HT1080 (cell line): ENCODE measurements at regions not wholly inside any gene's neighbourhood (a gene's known extent, or its start where the extent isn't known, plus 50 kb on each side); places are given as distances from the start of the nearest gene placed in this dataset.
"Not testable (repeated sequence)": the region's sequence is repeated elsewhere in the genome, so short reads cannot be mapped to it uniquely, and the experiment has no call there.

ENCODE experiments used
- DNase-seq: peaks from one replicate; pipeline ENCODE4 v3.0.0-alpha.2; 2015; ENCODE audit warnings: low read depth

DNA sequence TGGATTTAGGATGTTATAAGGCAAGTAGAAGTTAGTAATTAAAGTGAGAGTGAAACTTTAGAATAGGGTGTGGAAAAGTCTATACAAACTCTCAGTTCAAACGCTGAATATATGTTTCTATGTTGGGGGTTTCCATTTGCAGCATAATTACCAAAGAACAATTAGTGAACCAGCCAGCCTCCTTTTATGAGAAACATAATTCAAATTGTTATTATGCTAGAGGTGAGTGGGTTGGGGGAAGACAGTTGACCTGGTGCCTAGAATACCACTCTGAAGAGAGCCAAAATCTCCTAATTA, 435.8 kb downstream of the MDFIC start:
- DNase-seq, result no peak

- no peak for DNase-seq
Observed at GRCh38 chr7:115356999-115357702, 435.3 kb downstream of the MDFIC start.

DNA sequence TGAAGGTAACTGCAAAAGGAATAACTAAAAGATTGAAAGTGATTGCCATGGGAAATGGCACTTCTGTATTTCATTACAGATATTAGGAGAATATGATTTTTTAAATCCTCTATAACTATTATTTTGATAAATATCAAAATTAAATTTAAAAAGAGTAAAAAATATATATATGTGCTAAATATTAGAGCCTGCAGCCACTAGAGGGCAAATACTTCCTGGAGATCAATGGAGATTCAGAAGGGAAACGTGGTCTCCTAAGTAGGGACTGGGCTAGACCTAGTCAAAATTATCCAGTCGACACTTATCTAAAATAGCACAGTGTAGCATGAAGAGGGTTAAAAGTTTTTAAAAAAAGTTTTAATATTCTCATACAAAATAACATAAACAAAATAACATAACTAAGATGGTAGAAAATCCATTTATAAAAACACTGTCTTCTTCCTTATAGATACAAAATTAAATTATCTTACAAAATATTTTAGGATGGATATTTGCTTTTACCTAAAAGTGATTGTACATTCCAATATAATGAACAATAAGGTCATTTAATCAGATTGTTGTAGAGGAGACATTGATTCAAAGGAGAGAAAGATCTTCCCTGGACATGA, 434.3 kb downstream of the MDFIC start:
- DNase-seq, result no peak

DNA sequence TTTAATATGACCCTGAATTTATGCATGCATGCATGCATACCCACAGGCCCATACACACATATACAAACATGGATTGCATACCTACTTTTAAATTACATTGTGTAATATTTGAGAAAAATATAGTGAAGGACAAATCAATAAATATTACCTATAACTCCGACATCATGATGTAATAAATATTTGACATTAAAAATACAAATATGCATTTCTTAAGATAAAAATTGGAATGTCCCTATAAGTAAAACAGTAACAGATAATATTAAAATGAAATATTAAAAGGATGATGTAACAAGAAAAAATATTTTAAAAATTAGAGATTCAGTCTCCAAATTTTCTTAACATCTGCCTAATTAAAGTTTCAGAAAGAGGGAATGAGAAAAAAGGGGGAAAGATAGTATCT, 433.0 kb downstream of the MDFIC start:
- DNase-seq, result no peak

DNA sequence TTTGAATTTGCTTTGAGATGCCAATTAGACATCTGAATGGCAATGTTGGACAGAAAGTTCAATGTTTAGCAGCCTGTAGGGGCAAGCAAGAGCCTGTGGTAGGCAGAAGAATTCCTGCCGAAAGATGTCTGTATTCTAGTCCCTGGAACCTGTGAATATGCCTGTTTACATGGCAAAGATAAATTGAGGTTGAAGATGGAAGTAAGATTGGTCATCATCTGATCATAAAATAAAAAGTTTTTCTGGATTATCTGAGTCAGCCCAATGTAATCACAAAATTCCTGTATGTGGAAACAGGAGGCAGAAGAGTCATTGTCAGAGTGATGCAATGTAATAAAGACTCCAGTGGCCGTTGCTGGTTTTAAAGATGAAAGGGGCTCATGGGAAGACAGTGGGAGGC, 430.5 kb downstream of the MDFIC start:
- peak; percentile 72 for DNase-seq

DNA sequence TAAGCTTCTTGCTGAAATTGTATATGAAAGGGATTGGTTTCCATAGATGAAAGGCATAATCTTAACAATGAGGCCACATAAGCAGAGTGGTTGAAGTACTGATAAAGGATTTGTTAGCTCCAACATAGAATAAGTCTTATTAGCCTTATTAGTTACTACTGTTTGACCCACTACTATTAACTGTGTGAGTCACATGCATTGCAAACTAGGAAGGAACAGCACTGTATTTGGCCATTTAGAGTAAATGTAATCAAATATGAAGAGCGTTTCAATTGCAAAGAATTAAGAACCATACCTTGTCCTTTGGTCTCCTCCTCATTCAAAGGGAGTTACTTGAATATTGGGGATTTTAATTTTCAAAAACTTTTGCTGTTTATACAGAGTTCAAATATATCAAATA, 428.9 kb downstream of the MDFIC start:
- no peak for DNase-seq

DNA sequence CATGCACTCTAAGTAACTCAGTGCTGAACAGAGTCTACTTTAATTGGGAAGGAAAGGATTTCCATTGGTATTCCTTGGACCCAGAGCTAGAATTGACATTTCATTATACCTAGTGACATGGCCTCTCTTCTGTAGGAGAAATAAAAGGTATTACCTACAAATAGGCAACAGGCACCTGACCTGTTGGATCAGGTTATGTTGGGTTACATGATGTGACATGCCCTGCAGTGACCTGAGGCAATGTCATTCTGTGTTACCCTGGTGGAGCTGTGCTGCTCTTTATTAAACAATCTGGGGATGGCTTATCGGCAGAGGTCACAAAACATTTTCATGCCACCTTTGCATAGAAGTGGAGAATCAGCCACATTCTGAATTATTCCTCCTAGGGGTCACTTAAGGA, 427.7 kb downstream of the MDFIC start:
- DNase-seq, result no peak

DNA sequence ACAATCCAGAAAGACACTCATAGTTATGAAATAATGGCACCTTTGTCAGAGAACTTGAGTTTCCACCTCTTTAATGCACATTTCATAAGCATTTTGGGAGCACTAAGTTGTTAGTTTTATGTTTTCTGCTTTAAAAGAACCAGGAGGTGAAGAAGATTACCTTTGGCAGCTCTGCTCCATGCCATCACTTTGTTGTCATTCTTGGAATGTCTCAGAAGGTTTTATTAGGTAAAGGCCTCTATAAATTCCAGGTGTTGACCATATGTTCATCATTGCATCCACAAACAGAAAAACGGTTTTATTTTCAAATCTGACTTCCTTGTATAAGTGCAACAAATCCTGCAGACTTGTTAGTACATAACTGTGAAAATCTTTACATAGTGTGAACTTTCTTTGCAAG, 424.8 kb downstream of the MDFIC start:
- DNase-seq, result no peak

DNA sequence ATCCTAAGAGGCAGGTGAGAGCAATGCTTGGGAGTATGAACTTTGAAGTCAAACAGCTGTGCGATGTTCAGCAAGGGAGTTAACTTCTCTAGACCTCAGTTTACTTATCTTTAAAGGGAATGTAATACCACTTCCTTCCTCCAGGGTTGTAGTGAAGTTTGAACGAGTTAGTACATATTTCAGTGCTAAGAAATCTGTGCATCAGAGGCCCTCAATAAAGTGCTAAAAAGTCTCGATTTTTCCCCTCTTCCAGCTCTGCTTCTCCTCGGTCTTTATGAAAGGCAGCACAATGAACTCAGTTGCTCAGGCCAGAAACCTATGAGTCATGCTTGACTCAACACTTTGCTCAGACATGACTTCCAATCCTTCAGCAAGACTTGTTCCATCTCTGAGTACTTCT, 418.9 kb downstream of the MDFIC start:
- peak; percentile 91 for DNase-seq

DNA sequence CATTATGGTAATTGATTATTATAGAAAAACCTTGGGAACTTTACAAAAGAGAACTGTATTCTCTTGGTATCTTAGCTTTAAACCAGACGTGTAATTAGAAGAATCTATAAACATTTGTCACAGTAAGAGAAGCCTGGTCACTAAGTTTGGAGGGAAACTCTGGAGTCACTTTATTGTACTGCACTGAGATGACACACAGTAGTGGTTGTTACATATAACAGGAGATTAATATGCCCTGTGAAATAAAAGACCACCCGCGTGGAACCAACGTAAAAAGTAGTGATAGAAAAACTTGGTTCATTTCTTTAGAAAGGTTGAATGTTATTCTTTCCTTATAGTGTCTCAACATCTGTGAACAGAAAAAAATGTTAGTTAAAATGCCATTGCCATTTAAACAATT, 416.1 kb downstream of the MDFIC start:
- no peak for DNase-seq

DNA sequence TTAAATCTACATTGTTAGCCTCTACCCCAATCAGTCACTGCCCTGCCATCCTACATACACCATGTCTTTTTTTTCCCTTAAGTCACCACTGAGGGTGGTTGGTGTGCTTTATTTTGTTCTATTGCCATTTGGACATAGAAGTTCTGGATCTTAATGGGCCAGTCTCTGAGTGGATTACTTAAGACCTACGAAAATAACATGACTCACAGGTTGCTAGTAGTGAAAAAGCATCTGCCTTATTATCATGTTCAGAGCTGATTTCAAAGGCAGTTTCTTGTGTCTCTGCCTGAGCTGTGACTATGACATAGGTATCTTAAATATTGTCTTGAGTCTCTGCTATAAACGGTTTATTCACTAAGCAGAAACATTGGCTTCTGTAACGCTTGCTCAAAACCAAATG, 410.8 kb downstream of the MDFIC start:
- DNase-seq, result no peak

GRCh38 chr7:115329006-115329405, 407.1 kb downstream of the MDFIC start:
- no peak for DNase-seq

- peak; percentile 66 for DNase-seq
Observed at GRCh38 chr7:115328018-115328417, 406.1 kb downstream of the MDFIC start.

- DNase-seq, result no peak
Observed at GRCh38 chr7:115327326-115327725, 405.4 kb downstream of the MDFIC start.

- DNase-seq, result no peak
Observed at GRCh38 chr7:115319541-115319940, 397.6 kb downstream of the MDFIC start.

GRCh38 chr7:115310316-115310715, 388.4 kb downstream of the MDFIC start:
- not testable (repeated sequence) for DNase-seq

DNA sequence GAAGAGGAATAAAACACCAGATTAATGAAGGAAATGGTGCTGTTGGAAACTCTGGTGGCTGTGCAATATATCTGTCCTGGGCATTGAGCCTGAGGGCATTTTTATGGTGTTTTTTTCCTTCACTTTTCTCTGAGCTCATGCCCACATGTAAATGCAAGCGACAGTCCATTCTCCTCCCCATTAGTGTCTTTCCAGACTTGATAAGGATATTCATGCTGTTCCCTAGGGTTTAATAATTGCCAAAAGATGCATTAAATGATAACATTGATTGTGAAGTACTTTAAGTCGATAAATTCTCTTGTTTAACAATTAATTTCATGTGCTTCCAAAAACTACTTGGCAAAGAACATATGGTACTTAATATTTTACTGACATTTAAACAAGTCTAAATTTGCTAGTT, 384.7 kb downstream of the MDFIC start:
- DNase-seq, result no peak

DNA sequence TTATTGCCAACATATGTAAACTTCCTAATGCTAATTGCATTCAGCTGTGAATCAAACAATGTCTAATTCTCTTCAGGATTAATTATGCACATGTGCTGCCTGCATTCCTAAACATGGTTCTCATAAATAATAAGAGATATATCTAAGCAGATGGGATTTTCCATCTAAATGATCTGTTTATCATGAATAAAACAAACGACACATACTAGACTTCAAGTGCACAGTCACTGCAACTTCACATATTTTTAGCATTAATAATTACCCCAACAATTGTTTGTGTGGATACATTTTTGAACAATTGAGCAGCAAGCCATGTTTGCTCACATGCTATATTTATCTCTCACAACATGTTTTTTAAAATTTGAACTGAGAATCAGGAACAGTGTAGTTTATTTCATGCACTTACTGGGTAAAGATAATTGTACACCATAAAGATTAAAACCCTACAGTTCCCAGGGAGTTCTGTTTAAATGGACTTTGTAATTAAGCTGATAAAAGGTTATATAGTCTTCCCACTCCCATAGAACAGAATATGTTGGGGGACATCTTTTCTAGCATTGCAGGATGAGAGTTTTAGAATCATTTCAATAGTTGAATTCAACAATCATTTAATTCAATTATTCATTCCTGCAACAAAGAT, 378.5 kb downstream of the MDFIC start:
- DNase-seq, result no peak

DNA sequence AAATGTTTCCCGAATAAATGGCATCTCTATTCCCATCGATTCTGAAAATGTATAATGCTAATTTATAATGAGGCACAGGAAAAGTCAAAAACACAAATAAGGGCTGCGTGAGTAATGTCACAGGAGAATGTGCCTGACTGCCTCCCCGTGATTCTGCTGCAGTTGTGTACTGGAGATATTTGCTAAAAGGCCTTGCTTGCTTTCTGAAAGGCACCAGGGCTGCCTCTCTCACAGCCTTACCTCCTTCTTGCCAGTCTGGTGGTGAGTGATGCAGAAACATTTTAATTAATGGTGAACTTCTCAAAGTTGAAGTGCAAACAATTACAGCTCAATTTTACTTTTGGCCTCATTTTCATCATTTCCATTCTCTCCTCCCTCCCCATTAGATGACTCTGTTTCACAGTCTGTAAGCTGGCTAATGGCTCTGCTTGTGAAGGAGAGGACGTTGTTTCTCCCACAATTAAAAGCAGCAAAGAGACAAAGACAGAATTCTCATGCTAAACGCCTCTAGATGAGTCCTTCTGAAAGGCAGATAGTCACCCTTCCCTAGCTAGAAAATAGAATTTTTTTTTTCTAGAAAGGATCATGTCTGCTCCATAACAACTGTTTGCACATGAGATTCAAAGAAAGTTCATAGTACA, 377.6 kb downstream of the MDFIC start:
- no peak for DNase-seq

DNA sequence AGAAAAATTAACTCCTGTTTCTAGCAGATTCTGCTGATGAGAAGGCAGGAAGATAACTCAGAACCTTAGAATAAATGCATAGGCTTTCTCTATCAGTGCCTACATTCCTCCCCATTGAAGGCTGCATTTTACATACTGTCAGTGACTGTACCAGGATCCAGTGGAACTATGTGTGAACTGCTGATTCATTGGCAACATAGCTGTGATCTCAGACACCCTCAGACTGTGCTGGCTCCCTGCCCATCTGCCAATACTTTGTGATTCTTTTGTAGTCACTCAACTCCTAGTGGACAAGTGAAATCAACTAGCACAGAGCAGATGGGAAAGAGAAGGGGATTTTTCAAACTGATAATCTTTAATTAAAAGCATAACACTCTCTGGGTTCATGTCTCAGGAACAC, 375.8 kb downstream of the MDFIC start:
- DNase-seq, result peak; percentile 75

GRCh38 chr7:115293628-115294240, 371.8 kb downstream of the MDFIC start:
- no peak for DNase-seq

- DNase-seq, result no peak
Observed at GRCh38 chr7:115292381-115292780, 370.5 kb downstream of the MDFIC start.
